HEK293T (cell line): ENCODE measurements at regions not wholly inside any gene's neighbourhood (a gene's known extent, or its start where the extent isn't known, plus 50 kb on each side); places are given as distances from the start of the nearest gene placed in this dataset.

ENCODE experiments used
- ARNT ChIP-seq: fragments of 450-650 bp; IDR thresholded peaks from 2 replicates; pipeline ENCODE4 v1.6.1; 2017; ENCODE audit warnings: mild to moderate bottlenecking
- BHLHE40 ChIP-seq: fragments of 450-650 bp; IDR thresholded peaks from 2 replicates; pipeline ENCODE4 v1.6.1; 2016; ENCODE audit warnings: mild to moderate bottlenecking, moderate library complexity, borderline replicate concordance
- CTBP1 ChIP-seq: fragments of 450-650 bp; IDR thresholded peaks from 2 replicates; pipeline ENCODE4 v1.6.1; 2016; ENCODE audit warnings: borderline replicate concordance
- FOXM1 ChIP-seq: fragments of 450-650 bp; IDR thresholded peaks from 2 replicates; pipeline ENCODE4 v1.6.1; 2017; ENCODE audit warnings: mild to moderate bottlenecking, borderline replicate concordance
- L3MBTL2 ChIP-seq: fragments of 450-650 bp; conservative IDR thresholded peaks from 2 replicates; pipeline ENCODE4 v1.6.1; 2016; ENCODE audit warnings: mild to moderate bottlenecking
- PKNOX1 ChIP-seq: fragments of 450-650 bp; IDR thresholded peaks from 2 replicates; pipeline ENCODE4 v1.6.1; 2016
- SP1 ChIP-seq: fragments of 450-650 bp; IDR thresholded peaks from 2 replicates; pipeline ENCODE4 v1.6.1; 2017
- TARDBP ChIP-seq: fragments of 450-650 bp; IDR thresholded peaks from 2 replicates; pipeline ENCODE4 v1.6.1; 2016

- TF ChIP-seq BHLHE40 (no peak), SP1 (no peak), TARDBP (no peak), FOXM1 (no peak), L3MBTL2 (no peak), ARNT (no peak), CTBP1 (no peak), PKNOX1 (no peak)
Measured at GRCh38 chr7:130887957-130888371, 154.0 kb upstream of the KLF14 start.
